Keratinocyte (primary cell): ENCODE measurements at regions not wholly inside any gene's neighbourhood (a gene's known extent, or its start where the extent isn't known, plus 50 kb on each side); places are given as distances from the start of the nearest gene placed in this dataset.

ENCODE experiments used
- DNase-seq: peaks from one replicate; pipeline ENCODE4 v3.0.0-alpha.2; 2011; ENCODE audit warnings: low read depth, missing footprints, low spot score
- FAIRE-seq: peaks from 2 replicates; lab custom pipeline; 2011; peaks lifted over from hg19 to GRCh38; lab: Jason Lieb, UNC
- H2AFZ ChIP-seq: 2 replicates; pipeline ENCODE4 v1.6.0; 2012; ENCODE audit warnings: low read length, control low read depth, inconsistent platforms; ENCODE audit not compliant: control insufficient read depth
- H3K27ac ChIP-seq: 2 replicates; pipeline ENCODE4 v1.5.1; 2011; ENCODE audit warnings: low read length; ENCODE audit not compliant: control insufficient read depth, insufficient read depth
- H3K27me3 ChIP-seq: 3 replicates; pipeline ENCODE4 v1.6.0; 2011; ENCODE audit warnings: low read length; ENCODE audit not compliant: control insufficient read depth, insufficient read depth; ENCODE audit errors: extremely low read depth
- H3K36me3 ChIP-seq, 2 experiments: 2 replicates in 1 of 2; 3 replicates in 1 of 2; pipeline ENCODE4 v1.5.1; 2011; ENCODE audit warnings: low read length in 2 of 2, mild to moderate bottlenecking in 1 of 2; ENCODE audit not compliant: control insufficient read depth in 2 of 2, insufficient read depth in 2 of 2; ENCODE audit errors: extremely low read depth in 1 of 2
- H3K4me1 ChIP-seq: 3 replicates; pipeline ENCODE4 v1.5.1; 2011; ENCODE audit warnings: low read length; ENCODE audit not compliant: control insufficient read depth, insufficient read depth; ENCODE audit errors: extremely low read depth
- H3K4me2 ChIP-seq: 3 replicates; pipeline ENCODE4 v1.6.0; 2011; ENCODE audit warnings: low read depth, low read length; ENCODE audit not compliant: control insufficient read depth, insufficient read depth; ENCODE audit errors: extremely low read depth
- H3K4me3 ChIP-seq, 3 experiments: fragments of 200-600 bp in 1 of 3; sonication (generic) in 1 of 3; 2 replicates in 2 of 3; 3 replicates in 1 of 3; pipeline ENCODE4 v1.5.1; 2011 to 2016; ENCODE audit warnings: low read length in 3 of 3, mild to moderate bottlenecking in 3 of 3, control low read depth in 2 of 3, inconsistent platforms in 1 of 3, low read depth in 1 of 3, mixed read lengths in 1 of 3, mixed run types in 1 of 3, moderate library complexity in 1 of 3; ENCODE audit not compliant: control insufficient read depth in 2 of 3, insufficient read depth in 2 of 3; ENCODE audit errors: extremely low read depth in 1 of 3
- H3K79me2 ChIP-seq: 2 replicates; pipeline ENCODE4 v1.6.0; 2012; ENCODE audit warnings: low read length; ENCODE audit not compliant: control insufficient read depth, insufficient read depth
- H3K9ac ChIP-seq: 3 replicates; pipeline ENCODE4 v1.6.0; 2011; ENCODE audit warnings: low read length; ENCODE audit not compliant: control insufficient read depth, insufficient read depth; ENCODE audit errors: extremely low read depth
- H3K9me1 ChIP-seq: 3 replicates; pipeline ENCODE4 v1.6.0; 2011; ENCODE audit warnings: low read length; ENCODE audit not compliant: control insufficient read depth, insufficient read depth; ENCODE audit errors: extremely low read depth
- H3K9me3 ChIP-seq: 2 replicates; pipeline ENCODE4 v1.5.1; 2012; ENCODE audit warnings: low read depth, low read length; ENCODE audit not compliant: control insufficient read depth
- H4K20me1 ChIP-seq: 3 replicates; pipeline ENCODE4 v1.6.0; 2011; ENCODE audit warnings: low read length; ENCODE audit not compliant: control insufficient read depth, insufficient read depth; ENCODE audit errors: extremely low read depth
- CTCF ChIP-seq, 3 experiments: IDR thresholded peaks in 1 of 3; conservative IDR thresholded peaks in 1 of 3; optimal IDR thresholded peaks in 1 of 3; 2 replicates in 2 of 3; 3 replicates in 1 of 3; pipeline versions ENCODE3 to v1.5.1; 2011; ENCODE audit warnings: low read length in 3 of 3, mild to moderate bottlenecking in 3 of 3, moderate library complexity in 2 of 3, control low read depth in 1 of 3, inconsistent platforms in 1 of 3; ENCODE audit not compliant: insufficient read depth in 2 of 3; ENCODE audit errors: extremely low read depth in 1 of 3
- EZH2 ChIP-seq: IDR thresholded peaks from one replicate; pipeline ENCODE4 v1.6.1; 2012; ENCODE audit warnings: inconsistent platforms, mild to moderate bottlenecking, low read length, moderate library complexity
- dilution Hi-C: fragments of 300-500 bp; cut with MboI; formaldehyde crosslinking; loops from one replicate; pipeline ENCODE4 v1.7.0; 2020; ENCODE audit warnings: low sequenced_read_pairs; ENCODE audit not compliant: extremely low pct_ligation_motif_present

GRCh38 chr7:110557-111232, 81.7 kb upstream of the FAM20C start:
- Histone ChIP-seq H2AFZ (no peak overlapping the region), H4K20me1 (no peaks in the 10 kb centered on the region), H3K4me1 (no peaks in the 10 kb centered on the region), H3K4me3 (no peak overlapping the region), H3K9me1 (no peaks in the 10 kb centered on the region), H3K4me2 (no peak overlapping the region), H3K27ac (no peak overlapping the region), H3K36me3 (no peaks in the 10 kb centered on the region), H3K9me3 (no peaks in the 10 kb centered on the region), H3K9ac (no peak overlapping the region), H3K27me3 (peaks cover 14% of the 10 kb centered on the region), H3K79me2 (no peaks in the 10 kb centered on the region)
- TF ChIP-seq EZH2 (no peak), CTCF (optimal IDR thresholded peaks at IDR 0.05 in 1 of 3, IDR thresholded peaks at IDR 0.05 in 1 of 3, conservative IDR thresholded peaks at IDR 0.05 in 1 of 3; ENCODE audit: extremely low read depth in 1 of 3, insufficient read depth in 2 of 3, low read length in 3 of 3) (no peak)
- FAIRE-seq, result no peak
- dilution Hi-C loops, result no loop called here
- no peak for DNase-seq

GRCh38 chr7:111591-111990, 80.8 kb upstream of the FAM20C start:
- Histone ChIP-seq H3K79me2 (no peaks in the 10 kb centered on the region), H4K20me1 (no peaks in the 10 kb centered on the region), H3K9ac (no peak overlapping the region), H3K9me3 (no peaks in the 10 kb centered on the region), H3K4me2 (no peak overlapping the region), H3K27ac (no peak overlapping the region), H3K4me3 (no peak overlapping the region), H3K4me1 (no peaks in the 10 kb centered on the region), H3K27me3 (peaks cover 14% of the 10 kb centered on the region), H3K36me3 (no peaks in the 10 kb centered on the region), H2AFZ (no peak overlapping the region), H3K9me1 (no peaks in the 10 kb centered on the region)
- no peak for FAIRE-seq
- DNase-seq, result no peak
- dilution Hi-C loops, result no loop called here
- TF ChIP-seq EZH2 (no peak), CTCF (optimal IDR thresholded peaks at IDR 0.05 in 1 of 3, IDR thresholded peaks at IDR 0.05 in 1 of 3, conservative IDR thresholded peaks at IDR 0.05 in 1 of 3; ENCODE audit: extremely low read depth in 1 of 3, insufficient read depth in 2 of 3, low read length in 3 of 3) (no peak)
